H9 (cell line): ENCODE measurements at regions not wholly inside any gene's neighbourhood (a gene's known extent, or its start where the extent isn't known, plus 50 kb on each side); places are given as distances from the start of the nearest gene placed in this dataset.

Source experiments
- DNase-seq: peaks from one replicate; pipeline ENCODE4 v3.0.0-alpha.2; 2017
- H2AFZ ChIP-seq: one replicate; pipeline ENCODE4 v1.6.1; 2013; ENCODE audit warnings: mild to moderate bottlenecking, low read length, control low read depth, moderate library complexity
- H2AK5ac ChIP-seq: 2 replicates; pipeline ENCODE4 v1.6.1; 2013; ENCODE audit warnings: low read length, control low read depth, mixed read lengths; ENCODE audit not compliant: insufficient read length
- H2BK120ac ChIP-seq: one replicate; pipeline ENCODE4 v1.6.1; 2013; ENCODE audit warnings: low read depth, mild to moderate bottlenecking, low read length, control low read depth, inconsistent platforms; ENCODE audit not compliant: poor library complexity, severe bottlenecking
- H2BK12ac ChIP-seq: 2 replicates; pipeline ENCODE4 v1.6.1; 2013; ENCODE audit warnings: low read length, control low read depth, mixed read lengths, low read depth; ENCODE audit not compliant: insufficient read length
- H2BK15ac ChIP-seq: 2 replicates; pipeline ENCODE4 v1.6.1; 2013; ENCODE audit warnings: low read depth, low read length, control low read depth
- H2BK20ac ChIP-seq: one replicate; pipeline ENCODE4 v1.6.1; 2013; ENCODE audit warnings: low read depth, mild to moderate bottlenecking, low read length, control low read depth, inconsistent platforms; ENCODE audit not compliant: poor library complexity, severe bottlenecking
- H2BK5ac ChIP-seq: 2 replicates; pipeline ENCODE4 v1.6.1; 2013; ENCODE audit warnings: low read length, control low read depth, mixed read lengths; ENCODE audit not compliant: insufficient read length
- H3K14ac ChIP-seq: 2 replicates; pipeline ENCODE4 v1.6.1; 2013; ENCODE audit warnings: low read length, control low read depth; ENCODE audit not compliant: insufficient read depth
- H3K18ac ChIP-seq: 2 replicates; pipeline ENCODE4 v1.6.1; 2013; ENCODE audit warnings: low read depth, mild to moderate bottlenecking, mixed read lengths, low read length, control low read depth; ENCODE audit not compliant: insufficient read length
- H3K23ac ChIP-seq: 2 replicates; pipeline ENCODE4 v1.6.1; 2013; ENCODE audit warnings: low read length, control low read depth, mixed read lengths, low read depth; ENCODE audit not compliant: insufficient read length
- H3K23me2 ChIP-seq: 2 replicates; pipeline ENCODE4 v1.6.1; 2013; ENCODE audit warnings: low read depth, mild to moderate bottlenecking, mixed read lengths, low read length, control low read depth; ENCODE audit not compliant: insufficient read length, poor library complexity, severe bottlenecking
- H3K27ac ChIP-seq: 2 replicates; pipeline ENCODE4 v1.5.1; 2013; ENCODE audit warnings: low read length, control low read depth, mixed read lengths, low read depth; ENCODE audit not compliant: insufficient read length
- H3K27me3 ChIP-seq: 2 replicates; pipeline ENCODE4 v1.6.1; 2013; ENCODE audit warnings: low read length, control low read depth, inconsistent platforms; ENCODE audit not compliant: insufficient read depth
- H3K4ac ChIP-seq: 2 replicates; pipeline ENCODE4 v1.6.1; 2013; ENCODE audit warnings: low read depth, mild to moderate bottlenecking, control low read depth, inconsistent platforms, low read length, moderate library complexity
- H3K4me1 ChIP-seq: 2 replicates; pipeline ENCODE4 v1.6.1; 2013; ENCODE audit warnings: low read length, control low read depth, inconsistent platforms; ENCODE audit not compliant: insufficient read depth
- H3K4me2 ChIP-seq: 2 replicates; pipeline ENCODE4 v1.6.1; 2013; ENCODE audit warnings: low read length, control low read depth, mixed read lengths; ENCODE audit not compliant: insufficient read length, insufficient read depth
- H3K56ac ChIP-seq: 2 replicates; pipeline ENCODE4 v1.6.1; 2013; ENCODE audit warnings: low read depth, mild to moderate bottlenecking, mixed read lengths, low read length, control low read depth; ENCODE audit not compliant: insufficient read length
- H3K79me1 ChIP-seq: 2 replicates; pipeline ENCODE4 v1.6.1; 2013; ENCODE audit warnings: low read depth, mild to moderate bottlenecking, moderate library complexity, low read length, control low read depth, inconsistent platforms; ENCODE audit not compliant: insufficient read depth, poor library complexity, severe bottlenecking
- H3K79me2 ChIP-seq: 2 replicates; pipeline ENCODE4 v1.6.1; 2013; ENCODE audit warnings: low read length, control low read depth, inconsistent platforms; ENCODE audit not compliant: insufficient read depth
- H3K9ac ChIP-seq: 2 replicates; pipeline ENCODE4 v1.6.1; 2013; ENCODE audit warnings: low read length, control low read depth, mixed read lengths; ENCODE audit not compliant: insufficient read length; ENCODE audit errors: extremely low read depth
- H3K9me3 ChIP-seq: one replicate; pipeline ENCODE4 v1.6.1; 2013; ENCODE audit warnings: low read depth, low read length, inconsistent platforms; ENCODE audit not compliant: control insufficient read depth
- H3T11ph ChIP-seq: one replicate; pipeline ENCODE4 v1.6.1; 2013; ENCODE audit warnings: mild to moderate bottlenecking, low read length, control low read depth, inconsistent platforms
- H4K20me1 ChIP-seq: one replicate; pipeline ENCODE4 v1.6.1; 2013; ENCODE audit not compliant: control insufficient read depth, insufficient read length, insufficient read depth
- H4K5ac ChIP-seq: 2 replicates; pipeline ENCODE4 v1.6.1; 2013; ENCODE audit warnings: low read depth, mild to moderate bottlenecking, mixed read lengths, low read length, control low read depth; ENCODE audit not compliant: insufficient read length
- H4K8ac ChIP-seq: replicated peaks from 2 replicates; pipeline ENCODE4 v1.6.1; 2013; ENCODE audit warnings: low read length, control low read depth, mixed read lengths, low read depth; ENCODE audit not compliant: insufficient read length
- H4K91ac ChIP-seq: 2 replicates; pipeline ENCODE4 v1.6.1; 2013; ENCODE audit warnings: low read depth, mild to moderate bottlenecking, moderate library complexity, mixed read lengths, low read length, control low read depth; ENCODE audit not compliant: insufficient read length
- H3K27ac Mint-ChIP-seq, 3 experiments: 2 replicates in 2 of 3; 3 replicates in 1 of 3; pipeline ENCODE4 v1.8.0; 2020 to 2021; ENCODE audit warnings: mixed read lengths in 3 of 3, mild to moderate bottlenecking in 1 of 3, moderate library complexity in 1 of 3
- H3K27me3 Mint-ChIP-seq: 2 replicates; pipeline ENCODE4 v1.8.0; 2021; ENCODE audit warnings: low read depth, mild to moderate bottlenecking, moderate library complexity, mixed read lengths
- H3K36me3 Mint-ChIP-seq, 3 experiments: 2 replicates in 2 of 3; 3 replicates in 1 of 3; pipeline ENCODE4 v1.8.0; 2020 to 2021; ENCODE audit warnings: low read depth in 3 of 3, mixed read lengths in 3 of 3; ENCODE audit not compliant: insufficient read depth in 1 of 3
- H3K4me1 Mint-ChIP-seq, 2 experiments: 2 replicates each; pipeline ENCODE4 v1.8.0; 2020; ENCODE audit warnings: mixed read lengths in 2 of 2
- H3K4me3 Mint-ChIP-seq, 2 experiments: 2 replicates in 1 of 2; 3 replicates in 1 of 2; pipeline ENCODE4 v1.8.0; 2020 to 2021; ENCODE audit warnings: mild to moderate bottlenecking in 2 of 2, mixed read lengths in 2 of 2, moderate library complexity in 1 of 2
- H3K9me3 Mint-ChIP-seq, 2 experiments: 2 replicates in 1 of 2; 3 replicates in 1 of 2; pipeline ENCODE4 v1.8.0; 2020; ENCODE audit warnings: mild to moderate bottlenecking in 2 of 2, mixed read lengths in 2 of 2, moderate library complexity in 1 of 2
- CTCF ChIP-seq: fragments of 200-600 bp; sonication (generic); conservative IDR thresholded peaks from 3 replicates; pipeline ENCODE4 v1.8.0; 2021; ENCODE audit warnings: antibody characterized with exemption, mild to moderate bottlenecking
- WGBS: extraction: QIAGEN DNeasy Blood & Tissue Kit; methylation state at CpG from one replicate; pipeline ENCODE4 v1.1.7; 2013; ENCODE audit warnings: missing lambda C conversion rate, low lambda C conversion rate, mixed read lengths; ENCODE audit not compliant: insufficient read length; ENCODE audit errors: extremely low coverage; 5-methylcytosine and 5-hydroxymethylcytosine counted together

GRCh38 chr3:154795582-154795981, 284.5 kb upstream of the MME start:
- no peak overlapping the region for H3K4me2 ChIP-seq

More at GRCh38 chr3:154795582-154795981, 284.5 kb upstream of the MME start:
- Histone ChIP-seq H3K27me3 (no peaks in the 10 kb centered on the region), H3K56ac (no peak overlapping the region), H2AFZ (no peak overlapping the region), H4K8ac (no peak overlapping the region), H2BK12ac (no peak overlapping the region), H3K14ac (no peak overlapping the region), H3K79me2 (no peaks in the 10 kb centered on the region), H2BK15ac (no peak overlapping the region), H2BK120ac (no peak overlapping the region), H3T11ph (no peak overlapping the region), H3K9me3 (no peaks in the 10 kb centered on the region), H4K20me1 (no peaks in the 10 kb centered on the region), H3K23ac (no peak overlapping the region), H3K9ac (no peak overlapping the region), H3K23me2 (no peaks in the 10 kb centered on the region), H2BK20ac (no peak overlapping the region), H4K5ac (no peak overlapping the region), H2AK5ac (no peak overlapping the region), H3K27ac (no peak overlapping the region), H3K18ac (no peak overlapping the region), H3K4me1 (no peaks in the 10 kb centered on the region), H2BK5ac (no peak overlapping the region), H4K91ac (no peak overlapping the region), H3K4ac (no peak overlapping the region), H3K79me1 (no peaks in the 10 kb centered on the region)
- WGBS, result no CpG with 5 or more reads among the region's 2 CpGs
- Mint-ChIP-seq H3K4me1 (peaks cover 2 to 3% of the 10 kb centered on the region in 2 experiments; a peak in 1 of 4 replicates), H3K4me3 (no peak overlapping the region), H3K27me3 (no peaks in the 10 kb centered on the region), H3K36me3 (no peaks in the 10 kb centered on the region), H3K27ac (no peak overlapping the region; a peak in 1 of 7 replicates), H3K9me3 (no peaks in the 10 kb centered on the region)
- DNase-seq, result no peak
- TF ChIP-seq CTCF, result no peak
